SW 1271 (cell line): ENCODE measurements at regions not wholly inside any gene's neighbourhood (a gene's known extent, or its start where the extent isn't known, plus 50 kb on each side); places are given as distances from the start of the nearest gene placed in this dataset.

ENCODE experiments used
- DNase-seq, 2 experiments: peaks; one replicate each; lab custom pipeline; 2025; lab: John Stamatoyannopoulos, UW

GRCh38 chr18:39675906-39676305 is 2110.3 kb upstream of the CELF4 start:
- DNase-seq: no peak

GRCh38 chr18:39675368-39675767 is 2109.8 kb upstream of the CELF4 start:
- no peak for DNase-seq

- DNase-seq: no peak
Measured at GRCh38 chr18:39672171-39672570, 2106.6 kb upstream of the CELF4 start.

- peak in 1 of 2 experiments; percentile 9 for DNase-seq
Measured at GRCh38 chr18:39667905-39668304, 2102.3 kb upstream of the CELF4 start.

GRCh38 chr18:39666541-39666940 is 2100.9 kb upstream of the CELF4 start:
- DNase-seq: no peak

- no peak for DNase-seq
Measured at GRCh38 chr18:39661856-39662366, 2096.3 kb upstream of the CELF4 start.

- peak in 1 of 2 experiments; percentile 12 for DNase-seq
Measured at GRCh38 chr18:39660141-39660540, 2094.5 kb upstream of the CELF4 start.

- no peak for DNase-seq
Measured at GRCh38 chr18:39655341-39655740, 2089.7 kb upstream of the CELF4 start.

GRCh38 chr18:39653221-39653620 is 2087.6 kb upstream of the CELF4 start:
- DNase-seq: no peak

- no peak for DNase-seq
Measured at GRCh38 chr18:39648616-39649015, 2083.0 kb upstream of the CELF4 start.

- peak; percentile 7 to 26 for DNase-seq
Measured at GRCh38 chr18:39647627-39648534, 2082.3 kb upstream of the CELF4 start.

- DNase-seq: no peak
Measured at GRCh38 chr18:39638224-39638623, 2072.6 kb upstream of the CELF4 start.

GRCh38 chr18:39636931-39637330 is 2071.3 kb upstream of the CELF4 start:
- DNase-seq: no peak

GRCh38 chr18:39635966-39636365 is 2070.4 kb upstream of the CELF4 start:
- no peak for DNase-seq

- no peak for DNase-seq
Measured at GRCh38 chr18:39635192-39635591, 2069.6 kb upstream of the CELF4 start.

GRCh38 chr18:39627936-39628335 is 2062.3 kb upstream of the CELF4 start:
- no peak for DNase-seq

- DNase-seq: peak in 1 of 2 experiments; percentile 46
Measured at GRCh38 chr18:39624961-39625360, 2059.4 kb upstream of the CELF4 start.

GRCh38 chr18:39622431-39622830 is 2056.8 kb upstream of the CELF4 start:
- no peak for DNase-seq

GRCh38 chr18:39620551-39621168 is 2055.1 kb upstream of the CELF4 start:
- DNase-seq: no peak

GRCh38 chr18:39618265-39619003 is 2052.8 kb upstream of the CELF4 start:
- DNase-seq: no peak

- DNase-seq: no peak
Measured at GRCh38 chr18:39611381-39612100, 2045.9 kb upstream of the CELF4 start.

- DNase-seq: no peak
Measured at GRCh38 chr18:39607034-39607433, 2041.4 kb upstream of the CELF4 start.
